Spinal cord (tissue), 9 donors: ENCODE measurements at regions not wholly inside any gene's neighbourhood (a gene's known extent, or its start where the extent isn't known, plus 50 kb on each side); places are given as distances from the start of the nearest gene placed in this dataset.

Source experiments
- DNase-seq, 6 donors: peaks; one replicate each; pipeline versions ENCODE4 v3.0.0 to v3.0.0-alpha.2; 2013 to 2015; ENCODE audit warnings: low spot score in 6 of 6, low read depth in 4 of 6
- H3K27ac ChIP-seq: one replicate; pipeline ENCODE4 v1.5.1; 2013; ENCODE audit warnings: low read depth, low read length, control low read depth
- H3K27me3 ChIP-seq: one replicate; pipeline ENCODE4 v1.6.1; 2013; ENCODE audit warnings: low read length; ENCODE audit not compliant: control insufficient read depth, insufficient read depth
- H3K36me3 ChIP-seq: one replicate; pipeline ENCODE4 v1.6.1; 2013; ENCODE audit warnings: low read length; ENCODE audit not compliant: control insufficient read depth, insufficient read depth
- H3K4me1 ChIP-seq: one replicate; pipeline ENCODE4 v1.6.1; 2013; ENCODE audit warnings: low read length; ENCODE audit not compliant: control insufficient read depth, insufficient read depth
- H3K4me3 ChIP-seq: one replicate; pipeline ENCODE4 v1.5.1; 2013; ENCODE audit warnings: low read depth, low read length, control low read depth
- H3K9me3 ChIP-seq: one replicate; pipeline ENCODE4 v1.6.1; 2013; ENCODE audit warnings: low read length; ENCODE audit not compliant: control insufficient read depth, insufficient read depth
- WGBS: methylation state at CpG from one replicate; pipeline ENCODE4 v1.1.5; 2013; ENCODE audit warnings: missing lambda C conversion rate; ENCODE audit not compliant: insufficient coverage; 5-methylcytosine and 5-hydroxymethylcytosine counted together
- donor health status: healthy.

- DNase-seq, result no peak
- no peaks in the 10 kb centered on the region for H3K36me3 ChIP-seq
- no peaks in the 10 kb centered on the region for H3K9me3 ChIP-seq
- no peak overlapping the region for H3K4me3 ChIP-seq
- H3K4me1 ChIP-seq, result no peaks in the 10 kb centered on the region
- no peak overlapping the region for H3K27ac ChIP-seq
- no peaks in the 10 kb centered on the region for H3K27me3 ChIP-seq
- WGBS, result no CpG with 5 or more reads among the region's 1 CpG
Observed at GRCh38 chr9:78654324-78654723, 357.4 kb downstream of the PSAT1 start.

DNA sequence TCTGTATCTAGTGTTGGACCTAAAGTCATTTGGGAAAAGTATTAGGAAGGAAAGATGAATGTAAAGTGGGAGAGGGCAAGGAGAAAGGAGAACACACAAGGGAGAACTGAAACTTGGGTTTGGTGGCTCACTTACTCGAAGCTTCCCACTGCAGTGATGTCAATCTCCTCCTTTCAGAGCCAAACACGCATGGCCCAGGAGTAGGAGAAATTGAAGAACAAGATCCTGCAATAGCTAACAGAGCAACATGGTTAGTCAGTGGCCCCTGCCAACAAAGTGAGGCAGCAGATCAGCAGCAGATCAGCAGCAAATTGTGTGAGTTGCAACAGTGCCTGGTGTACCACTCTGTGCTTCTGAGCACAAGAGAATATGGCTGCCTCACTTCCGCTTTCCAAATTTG lies 366.4 kb downstream of the PSAT1 start:
- no peaks in the 10 kb centered on the region for H3K9me3 ChIP-seq
- no peak for DNase-seq
- 90% methylated on average over 2 of the region's 3 CpGs for WGBS
- no peaks in the 10 kb centered on the region for H3K27me3 ChIP-seq
- H3K36me3 ChIP-seq, result no peaks in the 10 kb centered on the region
- H3K4me1 ChIP-seq, result peaks cover 6% of the 10 kb centered on the region
- no peak overlapping the region for H3K27ac ChIP-seq
- H3K4me3 ChIP-seq, result no peak overlapping the region

- DNase-seq, result no peak
- no peak overlapping the region for H3K4me3 ChIP-seq
- no peaks in the 10 kb centered on the region for H3K27me3 ChIP-seq
- H3K27ac ChIP-seq, result no peak overlapping the region
- no peaks in the 10 kb centered on the region for H3K36me3 ChIP-seq
- H3K4me1 ChIP-seq, result peaks cover 6% of the 10 kb centered on the region
- WGBS, result 100% methylated on average over 1 of the region's 2 CpGs
- no peaks in the 10 kb centered on the region for H3K9me3 ChIP-seq
Observed at GRCh38 chr9:78664370-78664769, 367.4 kb downstream of the PSAT1 start.

- no peaks in the 10 kb centered on the region for H3K36me3 ChIP-seq
- H3K27ac ChIP-seq, result no peak overlapping the region
- DNase-seq, result no peak
- H3K4me3 ChIP-seq, result no peak overlapping the region
- WGBS, result 83% methylated on average over 1 of the region's 4 CpGs
- H3K27me3 ChIP-seq, result no peaks in the 10 kb centered on the region
- peaks cover 6% of the 10 kb centered on the region for H3K4me1 ChIP-seq
- H3K9me3 ChIP-seq, result no peaks in the 10 kb centered on the region
Observed at GRCh38 chr9:78666818-78667414, 370.0 kb downstream of the PSAT1 start.

DNA sequence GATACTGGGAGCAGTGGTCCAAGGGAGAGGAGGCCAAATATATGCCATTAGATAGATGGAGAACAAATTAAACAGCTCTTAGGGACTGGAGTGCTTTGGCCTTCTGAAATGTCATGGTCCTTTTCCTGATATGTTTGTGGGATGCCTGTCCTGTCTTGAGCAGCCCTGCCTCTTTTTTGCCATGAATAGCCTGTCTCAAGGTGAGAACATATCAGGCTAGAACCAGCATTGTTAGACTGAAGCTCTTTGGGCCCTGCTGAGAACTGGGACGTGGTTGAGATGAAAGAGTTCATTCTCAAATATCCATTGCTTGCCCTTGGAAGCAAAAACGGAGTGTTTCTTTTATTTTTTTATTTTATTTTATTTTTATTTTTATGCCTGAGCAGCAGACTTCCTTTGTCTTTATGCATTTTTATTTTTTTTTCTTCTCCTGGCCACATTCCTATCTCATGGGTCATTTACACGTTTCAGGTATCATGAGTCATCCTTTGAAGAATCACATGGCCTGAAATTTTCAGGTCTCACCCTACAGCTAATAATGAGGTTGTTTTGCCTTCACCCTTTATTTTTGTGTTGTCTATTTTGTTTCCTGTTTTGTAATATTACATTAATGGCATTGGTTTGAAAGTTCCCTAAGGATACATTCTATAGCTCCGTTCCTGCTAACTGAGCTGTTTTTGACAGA lies 371.4 kb downstream of the PSAT1 start:
- H3K4me1 ChIP-seq, result peaks cover 6% of the 10 kb centered on the region
- H3K9me3 ChIP-seq, result no peaks in the 10 kb centered on the region
- no peak overlapping the region for H3K4me3 ChIP-seq
- peak in 1 of 6 donors; percentile 32 for DNase-seq
- no CpG with 5 or more reads among the region's 4 CpGs for WGBS
- no peaks in the 10 kb centered on the region for H3K36me3 ChIP-seq
- no peaks in the 10 kb centered on the region for H3K27me3 ChIP-seq
- H3K27ac ChIP-seq, result no peak overlapping the region

GRCh38 chr9:78669591-78669990 lies 372.7 kb downstream of the PSAT1 start:
- no peak overlapping the region for H3K4me3 ChIP-seq

GRCh38 chr9:78671785-78672184 lies 374.9 kb downstream of the PSAT1 start:
- H3K9me3 ChIP-seq, result no peaks in the 10 kb centered on the region
- no peaks in the 10 kb centered on the region for H3K27me3 ChIP-seq
- no peak overlapping the region for H3K27ac ChIP-seq
- WGBS, result no CpG with 5 or more reads among the region's 3 CpGs
- H3K4me3 ChIP-seq, result no peak overlapping the region
- no peaks in the 10 kb centered on the region for H3K36me3 ChIP-seq
- no peak for DNase-seq
- H3K4me1 ChIP-seq, result peaks cover 6% of the 10 kb centered on the region

More at GRCh38 chr9:78669591-78669990, 372.7 kb downstream of the PSAT1 start:
- 83% methylated on average over 1 of the region's 7 CpGs for WGBS
- Histone ChIP-seq H3K9me3 (no peaks in the 10 kb centered on the region), H3K4me1 (peaks cover 6% of the 10 kb centered on the region), H3K36me3 (no peaks in the 10 kb centered on the region), H3K27me3 (no peaks in the 10 kb centered on the region), H3K27ac (no peak overlapping the region)
- no peak for DNase-seq

DNA sequence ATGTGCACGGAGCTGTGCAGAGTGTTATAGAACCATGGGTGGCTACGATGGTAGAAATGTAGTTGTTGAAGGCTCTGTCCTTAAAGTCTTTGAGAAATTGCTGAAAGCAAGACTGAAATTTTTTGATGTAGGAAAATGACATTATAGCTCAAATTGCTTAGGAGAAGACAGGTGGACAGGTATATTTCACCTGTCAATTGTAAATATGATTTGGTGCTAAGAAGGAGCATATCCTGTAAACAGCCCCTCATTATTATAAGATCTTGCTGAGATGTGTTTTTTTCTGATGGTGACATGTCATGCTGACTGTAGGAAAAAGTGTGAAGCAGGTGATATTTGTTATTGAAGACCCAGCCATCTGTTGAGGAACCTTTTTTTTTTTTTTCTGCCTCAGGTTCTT lies 377.9 kb downstream of the PSAT1 start:
- Histone ChIP-seq H3K4me3 (no peak overlapping the region), H3K27ac (no peak overlapping the region), H3K27me3 (no peaks in the 10 kb centered on the region), H3K36me3 (no peaks in the 10 kb centered on the region), H3K4me1 (no peaks in the 10 kb centered on the region), H3K9me3 (no peaks in the 10 kb centered on the region)
- no peak for DNase-seq
- WGBS, result 95% methylated on average over 2 of the region's 2 CpGs

DNA sequence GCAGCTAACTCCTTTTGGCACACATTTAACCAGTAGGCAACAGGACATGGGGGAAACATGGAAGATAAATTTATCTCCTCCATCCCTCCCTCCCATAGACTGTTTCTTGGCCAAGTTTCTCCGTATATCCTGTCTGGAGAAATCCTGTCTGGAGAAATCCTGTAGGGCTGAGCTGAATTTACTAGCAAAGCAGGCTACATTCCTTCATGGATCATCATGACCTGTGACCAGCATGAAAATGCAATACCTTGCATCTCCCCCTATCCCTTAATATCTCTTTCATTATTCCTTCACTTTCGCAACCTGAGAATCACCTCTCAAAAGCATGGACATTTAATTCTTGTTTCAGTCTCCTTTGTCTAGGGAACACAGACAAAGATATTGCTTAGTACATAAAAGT lies 379.1 kb downstream of the PSAT1 start:
- H3K4me1 ChIP-seq, result no peaks in the 10 kb centered on the region
- H3K4me3 ChIP-seq, result no peak overlapping the region
- H3K36me3 ChIP-seq, result no peaks in the 10 kb centered on the region
- DNase-seq, result no peak
- 100% methylated on average over 1 of the region's 2 CpGs for WGBS
- H3K27me3 ChIP-seq, result no peaks in the 10 kb centered on the region
- H3K9me3 ChIP-seq, result no peaks in the 10 kb centered on the region
- no peak overlapping the region for H3K27ac ChIP-seq

DNA sequence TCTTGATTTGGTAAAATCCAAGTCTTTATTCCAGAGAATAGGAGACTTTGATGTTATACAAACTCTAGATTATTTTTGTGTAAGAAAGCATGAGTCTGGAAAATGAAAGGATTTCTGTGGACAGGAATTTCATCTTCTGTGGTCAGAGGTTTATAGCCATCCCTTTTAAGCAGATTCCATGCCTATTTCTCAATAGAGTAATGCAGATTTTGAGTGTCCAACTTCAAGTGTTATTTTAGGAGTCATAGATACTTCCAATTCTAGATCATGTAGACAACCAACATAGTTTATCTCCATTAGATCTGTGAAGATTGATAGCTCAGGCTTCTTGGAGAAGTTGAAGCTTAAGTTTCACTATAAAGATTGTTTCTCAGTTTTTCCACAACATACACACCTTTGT lies 379.7 kb downstream of the PSAT1 start:
- Histone ChIP-seq H3K27ac (no peak overlapping the region), H3K27me3 (no peaks in the 10 kb centered on the region), H3K4me1 (no peaks in the 10 kb centered on the region), H3K4me3 (no peak overlapping the region), H3K36me3 (no peaks in the 10 kb centered on the region), H3K9me3 (no peaks in the 10 kb centered on the region)
- no peak for DNase-seq
